ENCODE measurements at regions not wholly inside any gene's neighbourhood (a gene's known extent, or its start where the extent isn't known, plus 50 kb on each side); places are given as distances from the start of the nearest gene placed in this dataset.

DNA sequence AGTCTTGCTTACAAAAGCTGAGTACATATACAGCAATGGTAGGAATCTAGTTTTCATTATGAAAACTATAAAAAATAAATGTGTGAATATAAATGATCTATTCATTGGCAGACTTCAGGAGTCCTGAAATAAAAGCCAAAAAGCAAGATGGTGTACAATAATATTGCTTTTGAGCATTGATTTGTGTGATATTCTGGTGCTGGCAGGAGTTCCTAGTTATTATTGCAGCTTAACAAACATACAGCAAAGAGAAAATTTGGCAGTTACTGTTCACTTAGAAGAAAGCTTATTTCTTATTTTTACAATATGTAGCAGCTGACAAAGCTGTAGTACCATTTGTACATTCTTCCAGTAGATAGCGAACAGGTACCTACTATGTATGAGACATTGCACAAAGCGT lies 1518.9 kb upstream of the TENM4 start:
- DNase-seq (ENCODE audit: low read depth in 1 of 2, low spot score in 1 of 2), result no peak
- no peak overlapping the region for H3K4me3 ChIP-seq (replicated peaks; ENCODE audit: insufficient read depth, low read length)
- H3K27ac ChIP-seq (replicated peaks), result no peak overlapping the region
- H3K27me3 ChIP-seq (ENCODE audit: insufficient read depth, poor library complexity, severe bottlenecking), result no peaks in the 10 kb centered on the region
- TF ChIP-seq POLR2AphosphoS5 (IDR thresholded peaks at IDR 0.05; ENCODE audit: low read depth), result no peak
- TF ChIP-seq GABPA (IDR thresholded peaks at IDR 0.05; ENCODE audit: low read depth), result no peak
- TF ChIP-seq SPI1 (IDR thresholded peaks at IDR 0.05; ENCODE audit: borderline replicate concordance, low read depth), result no peak
- TF ChIP-seq REST (IDR thresholded peaks at IDR 0.05; ENCODE audit: insufficient replicate concordance, low read depth), result no peak
- TF ChIP-seq, protein P1, sequence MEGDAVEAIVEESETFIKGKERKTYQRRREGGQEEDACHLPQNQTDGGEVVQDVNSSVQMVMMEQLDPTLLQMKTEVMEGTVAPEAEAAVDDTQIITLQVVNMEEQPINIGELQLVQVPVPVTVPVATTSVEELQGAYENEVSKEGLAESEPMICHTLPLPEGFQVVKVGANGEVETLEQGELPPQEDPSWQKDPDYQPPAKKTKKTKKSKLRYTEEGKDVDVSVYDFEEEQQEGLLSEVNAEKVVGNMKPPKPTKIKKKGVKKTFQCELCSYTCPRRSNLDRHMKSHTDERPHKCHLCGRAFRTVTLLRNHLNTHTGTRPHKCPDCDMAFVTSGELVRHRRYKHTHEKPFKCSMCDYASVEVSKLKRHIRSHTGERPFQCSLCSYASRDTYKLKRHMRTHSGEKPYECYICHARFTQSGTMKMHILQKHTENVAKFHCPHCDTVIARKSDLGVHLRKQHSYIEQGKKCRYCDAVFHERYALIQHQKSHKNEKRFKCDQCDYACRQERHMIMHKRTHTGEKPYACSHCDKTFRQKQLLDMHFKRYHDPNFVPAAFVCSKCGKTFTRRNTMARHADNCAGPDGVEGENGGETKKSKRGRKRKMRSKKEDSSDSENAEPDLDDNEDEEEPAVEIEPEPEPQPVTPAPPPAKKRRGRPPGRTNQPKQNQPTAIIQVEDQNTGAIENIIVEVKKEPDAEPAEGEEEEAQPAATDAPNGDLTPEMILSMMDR (IDR thresholded peaks at IDR 0.05; ENCODE audit: insufficient read depth, low read length), result no peak

DNA sequence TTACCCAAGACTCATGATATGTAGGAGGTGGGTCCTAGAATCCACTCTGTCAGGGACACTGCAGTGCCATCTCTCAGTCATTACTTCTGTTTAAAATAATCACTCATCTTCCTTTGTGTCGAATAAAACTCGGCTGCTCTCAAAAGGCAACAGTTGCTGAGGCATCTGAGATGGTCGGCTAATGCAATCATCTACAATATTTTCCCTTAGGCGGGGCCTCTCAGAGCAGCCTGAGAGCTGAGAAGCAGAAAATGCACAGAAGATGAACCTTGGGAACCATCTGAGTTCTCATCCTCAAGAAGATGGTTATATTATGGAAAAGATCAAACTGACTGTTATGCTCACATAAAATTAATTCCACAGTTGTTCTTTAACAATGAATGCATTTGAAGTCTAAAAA lies 1518.2 kb upstream of the TENM4 start:
- H3K27me3 ChIP-seq (ENCODE audit: insufficient read depth, poor library complexity, severe bottlenecking), result no peaks in the 10 kb centered on the region
- no peak for DNase-seq (ENCODE audit: low read depth in 1 of 2, low spot score in 1 of 2)
- H3K4me3 ChIP-seq (replicated peaks; ENCODE audit: insufficient read depth, low read length), result no peak overlapping the region
- H3K27ac ChIP-seq (replicated peaks), result no peak overlapping the region
- no peak for TF ChIP-seq GABPA (IDR thresholded peaks at IDR 0.05; ENCODE audit: low read depth)
- TF ChIP-seq SPI1 (IDR thresholded peaks at IDR 0.05; ENCODE audit: borderline replicate concordance, low read depth), result no peak
- TF ChIP-seq REST (IDR thresholded peaks at IDR 0.05; ENCODE audit: insufficient replicate concordance, low read depth), result no peak
- TF ChIP-seq, protein P1 (IDR thresholded peaks at IDR 0.05; ENCODE audit: insufficient read depth, low read length), result no peak
- TF ChIP-seq POLR2AphosphoS5 (IDR thresholded peaks at IDR 0.05; ENCODE audit: low read depth), result no peak

DNA sequence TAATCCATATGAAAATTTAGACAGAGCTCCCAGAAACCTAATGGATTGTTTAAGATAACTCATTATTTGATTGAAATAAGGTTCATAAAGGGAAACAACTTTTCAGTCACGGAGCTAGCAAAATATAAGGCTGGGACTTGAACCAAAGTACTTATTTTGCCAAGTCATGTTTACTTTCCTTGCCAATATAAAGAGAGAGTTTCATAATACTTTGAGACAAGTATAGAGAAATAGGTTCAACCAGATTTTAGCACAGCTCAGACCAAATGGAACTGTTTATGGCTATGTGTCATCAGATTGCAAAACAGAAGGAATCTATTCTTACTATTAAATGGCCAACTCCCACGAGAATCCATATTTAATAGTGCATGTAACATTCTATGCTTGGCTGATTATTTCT lies 1517.5 kb upstream of the TENM4 start:
- Histone ChIP-seq H3K27me3 (ENCODE audit: insufficient read depth, poor library complexity, severe bottlenecking) (no peaks in the 10 kb centered on the region), H3K4me3 (replicated peaks; ENCODE audit: insufficient read depth, low read length) (no peak overlapping the region), H3K27ac (replicated peaks) (no peak overlapping the region)
- no peak for DNase-seq (ENCODE audit: low read depth in 1 of 2, low spot score in 1 of 2)
- no peak for TF ChIP-seq REST (IDR thresholded peaks at IDR 0.05; ENCODE audit: insufficient replicate concordance, low read depth)
- TF ChIP-seq POLR2AphosphoS5 (IDR thresholded peaks at IDR 0.05; ENCODE audit: low read depth), result no peak
- TF ChIP-seq GABPA (IDR thresholded peaks at IDR 0.05; ENCODE audit: low read depth), result no peak
- TF ChIP-seq, protein P1 (IDR thresholded peaks at IDR 0.05; ENCODE audit: insufficient read depth, low read length), result no peak
- TF ChIP-seq SPI1 (IDR thresholded peaks at IDR 0.05; ENCODE audit: borderline replicate concordance, low read depth), result no peak

Data from HL-60 (cell line).